ENCODE measurements at regions not wholly inside any gene's neighbourhood (a gene's known extent, or its start where the extent isn't known, plus 50 kb on each side); places are given as distances from the start of the nearest gene placed in this dataset.

GRCh38 chr9:89815061-89815902 lies 210.5 kb downstream of the GADD45G start:
- peak; percentile 40 for DNase-seq

GRCh38 chr9:89815903-89816573 lies 211.2 kb downstream of the GADD45G start:
- DNase-seq, result peak; percentile 52

DNA sequence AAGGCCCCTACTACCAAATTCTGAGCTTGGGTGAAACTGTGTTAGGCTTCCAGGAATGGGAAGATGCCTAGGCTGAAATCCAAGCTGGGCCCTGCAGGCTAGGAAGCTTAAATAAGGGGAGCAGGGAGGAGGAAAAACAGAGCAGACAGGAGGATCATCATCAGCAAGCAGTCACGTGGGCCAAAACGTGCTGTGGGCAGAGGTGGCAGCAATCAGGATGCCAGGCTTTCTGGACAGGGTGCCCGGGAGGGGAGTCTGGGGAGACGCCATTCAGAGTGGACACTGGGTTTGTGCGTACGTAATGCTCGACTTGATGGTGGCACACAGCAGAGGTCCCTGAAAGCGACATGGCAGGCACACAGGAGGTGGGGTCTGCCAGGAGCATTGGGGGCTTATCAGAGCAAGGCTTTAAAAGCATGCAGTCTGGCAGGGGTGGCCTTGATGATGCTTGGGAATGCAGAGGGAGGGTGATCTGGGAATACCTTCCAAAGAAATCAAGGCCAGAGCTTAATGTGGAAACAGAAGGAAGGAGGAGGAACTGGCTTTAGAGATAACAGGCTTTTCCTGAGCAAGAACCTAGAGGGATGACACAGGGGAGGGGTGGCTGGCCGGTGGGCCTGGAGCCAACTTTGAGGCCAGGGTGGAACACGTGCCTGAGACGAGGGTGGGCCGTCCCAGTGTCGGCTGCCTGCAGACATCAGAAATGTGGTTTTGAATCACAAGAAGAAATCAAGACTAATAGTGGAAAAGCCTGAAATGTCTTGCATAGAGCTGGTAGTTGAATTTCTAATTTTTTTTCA lies 212.5 kb downstream of the GADD45G start:
- DNase-seq, result no peak

DNA sequence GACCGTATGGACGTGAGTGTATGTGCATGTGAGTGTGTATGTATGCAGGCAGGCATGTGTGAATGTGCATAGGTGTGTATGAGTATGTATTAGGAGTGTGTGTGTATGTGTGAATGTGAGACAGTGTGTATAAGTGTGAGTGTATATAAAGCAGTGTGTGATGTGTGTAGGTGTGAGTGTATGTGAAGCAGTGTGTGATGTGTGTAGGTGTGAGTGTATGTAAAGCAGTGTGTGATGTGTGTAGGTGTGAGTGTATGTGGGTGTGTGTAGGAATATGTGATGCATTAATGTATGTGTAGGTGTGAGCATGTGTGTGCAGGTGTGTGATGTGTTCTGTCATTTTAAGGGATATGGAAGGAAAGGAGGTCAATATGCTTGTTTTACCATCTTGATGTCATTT lies 215.5 kb downstream of the GADD45G start:
- no peak for DNase-seq

- no peak for DNase-seq
These were observed 216.3 kb downstream of the GADD45G start for GRCh38 chr9:89821081-89821480.

DNA sequence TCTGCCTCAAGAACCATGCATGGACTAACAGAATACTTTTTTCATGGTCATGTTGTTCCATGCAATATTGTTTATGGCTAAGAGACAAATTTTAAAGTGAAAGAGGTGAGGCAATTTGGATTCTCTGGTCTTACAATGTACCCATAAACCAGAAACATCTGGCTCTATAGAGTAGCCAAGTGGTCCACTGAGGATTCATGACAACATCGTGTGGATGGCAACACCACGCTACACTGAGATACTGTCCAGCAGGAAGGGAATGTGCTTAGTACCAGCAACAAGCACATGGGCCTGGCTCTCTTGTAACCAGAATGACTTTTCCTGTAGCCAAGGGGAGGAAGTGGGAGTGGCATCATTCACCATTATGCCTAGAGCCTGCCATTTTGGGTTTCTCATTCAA lies 218.2 kb downstream of the GADD45G start:
- no peak for DNase-seq

- no peak for DNase-seq
These were observed 220.9 kb downstream of the GADD45G start for GRCh38 chr9:89825669-89826068.

DNA sequence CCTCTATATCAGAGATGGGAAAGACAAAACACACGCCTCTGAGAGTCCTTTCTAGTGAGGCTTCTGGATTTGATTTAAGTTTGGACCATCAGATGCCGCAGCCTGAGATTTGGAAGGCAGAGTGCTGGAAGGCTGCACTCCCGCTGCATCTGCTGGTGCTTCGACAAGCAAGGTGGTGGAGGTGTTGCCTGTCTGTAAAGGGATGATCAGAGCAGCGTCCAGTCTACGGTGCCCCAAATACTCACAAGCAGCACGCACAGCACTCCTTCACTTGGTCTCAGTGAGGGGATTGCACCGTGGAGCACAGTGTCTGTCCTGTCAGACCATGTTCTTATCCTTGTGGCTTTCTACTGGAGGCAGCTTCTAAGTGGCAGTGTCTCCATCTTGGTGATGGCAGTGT lies 221.4 kb downstream of the GADD45G start:
- peak; percentile 37 for DNase-seq

- no peak for DNase-seq
These were observed 224.5 kb downstream of the GADD45G start for GRCh38 chr9:89829346-89829745.

- DNase-seq, result peak; percentile 26
These were observed 230.9 kb downstream of the GADD45G start for GRCh38 chr9:89835666-89836065.

- DNase-seq, result peak; percentile 24
These were observed 232.5 kb downstream of the GADD45G start for GRCh38 chr9:89837162-89837933.

- DNase-seq, result peak; percentile 26
These were observed 233.1 kb downstream of the GADD45G start for GRCh38 chr9:89837934-89838310.

DNA sequence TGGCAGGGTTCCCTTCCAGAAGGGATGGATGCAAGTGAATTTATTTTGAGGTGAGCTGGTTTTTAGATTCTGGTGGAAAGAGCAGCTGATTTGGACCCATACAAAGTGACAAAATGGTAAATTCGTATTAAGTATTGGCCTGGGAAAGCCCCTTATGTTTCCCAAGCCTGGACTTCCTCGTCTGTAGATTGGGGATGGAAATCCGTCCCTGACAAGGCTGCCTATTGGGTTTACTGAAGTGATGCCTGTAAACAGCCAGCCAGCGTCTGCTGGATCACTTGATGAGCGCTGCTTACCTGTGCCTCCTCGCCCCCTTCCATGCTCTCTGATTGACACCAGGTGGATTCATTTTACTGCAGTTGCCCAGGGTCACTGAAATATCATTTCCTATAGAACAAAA lies 233.8 kb downstream of the GADD45G start:
- no peak for DNase-seq

DNA sequence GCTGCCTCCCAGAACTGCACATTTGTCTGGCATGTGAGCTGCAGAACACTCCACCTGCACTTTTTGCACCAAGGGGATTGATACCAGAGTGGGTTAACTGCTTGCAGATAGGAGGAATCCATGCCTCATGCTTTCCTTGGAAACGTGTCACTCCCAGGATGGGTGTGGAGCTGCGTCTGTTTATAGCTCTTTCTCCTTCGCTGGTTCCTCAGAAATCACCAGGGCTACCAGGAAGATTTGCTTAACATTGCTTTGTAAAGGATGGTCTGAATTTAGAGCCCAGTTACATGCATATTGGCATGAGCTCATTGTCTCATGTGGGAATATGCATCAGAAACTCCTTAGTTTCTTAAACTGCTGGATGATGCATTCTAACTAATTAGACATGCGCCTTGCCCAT lies 234.6 kb downstream of the GADD45G start:
- DNase-seq, result no peak

GRCh38 chr9:89839952-89840351 lies 235.1 kb downstream of the GADD45G start:
- peak; percentile 32 for DNase-seq

- DNase-seq, result peak; percentile 42
These were observed 236.6 kb downstream of the GADD45G start for GRCh38 chr9:89841456-89841855.

DNA sequence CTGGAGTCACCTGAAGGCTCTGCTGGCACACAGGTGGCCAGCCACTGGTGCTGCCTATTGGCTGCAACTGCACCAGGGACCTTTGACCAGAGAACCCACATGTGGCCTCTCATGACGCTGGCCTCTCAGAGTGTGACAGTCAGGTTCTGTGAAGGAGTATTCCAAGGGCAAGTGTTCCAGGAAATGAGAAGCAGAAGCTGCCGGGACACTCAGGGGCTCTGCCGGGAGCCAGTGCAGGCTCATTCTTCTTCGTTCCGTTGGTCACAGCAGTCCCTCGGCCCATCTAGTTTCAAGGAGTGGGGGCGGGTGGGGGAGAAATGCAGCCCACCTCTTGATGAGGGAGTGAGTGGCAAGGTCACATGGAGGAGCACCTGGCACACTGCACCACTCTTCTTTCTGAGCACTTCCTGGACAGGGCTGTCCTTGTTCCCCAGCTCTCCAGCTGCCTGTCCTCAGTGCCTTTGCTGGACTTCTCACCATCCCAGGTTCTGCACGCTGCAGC lies 237.5 kb downstream of the GADD45G start:
- peak; percentile 28 for DNase-seq

- DNase-seq, result no peak
These were observed 238.3 kb downstream of the GADD45G start for GRCh38 chr9:89843074-89843473.

DNA sequence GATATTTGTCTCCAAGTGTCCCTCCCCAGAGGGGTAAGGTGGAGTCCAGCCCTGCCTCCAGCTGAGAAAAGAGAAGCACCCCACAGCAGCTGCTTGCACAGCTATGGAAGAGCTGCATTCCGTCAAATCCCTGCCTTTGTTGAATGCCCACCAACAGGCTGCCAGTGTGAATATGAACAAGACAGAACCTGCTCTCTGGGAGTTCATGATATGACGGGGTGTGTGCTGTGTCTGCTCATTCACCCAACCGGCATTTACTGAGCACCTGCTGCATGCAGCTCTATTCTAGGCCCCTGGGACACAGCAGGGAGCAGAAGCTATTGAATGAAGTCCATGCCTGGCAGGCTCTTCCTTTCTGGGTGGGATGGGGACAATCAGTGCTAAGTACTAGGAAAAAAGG lies 238.8 kb downstream of the GADD45G start:
- no peak for DNase-seq

GRCh38 chr9:89844075-89844474 lies 239.3 kb downstream of the GADD45G start:
- DNase-seq, result peak; percentile 35

- peak; percentile 24 for DNase-seq
These were observed 239.7 kb downstream of the GADD45G start for GRCh38 chr9:89844535-89844934.

DNA sequence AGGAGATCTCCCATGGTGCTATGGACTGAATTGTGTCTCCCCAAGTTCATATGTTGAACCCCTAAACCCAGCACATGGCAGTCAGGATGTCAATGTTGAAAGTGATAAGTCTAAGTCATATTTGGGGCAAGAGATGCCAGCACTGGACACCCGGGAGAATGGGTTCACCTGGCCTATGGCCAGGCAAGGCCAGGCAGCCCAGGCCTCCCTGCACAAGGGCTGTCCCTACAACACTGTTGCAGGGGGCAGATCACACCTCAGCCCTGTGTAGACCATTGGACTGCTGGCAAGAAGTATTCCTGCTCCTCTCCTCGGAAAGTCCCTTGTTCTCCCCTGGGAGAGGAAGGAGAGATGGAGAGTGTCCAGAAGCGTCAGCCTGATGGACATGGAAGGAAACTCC lies 240.5 kb downstream of the GADD45G start:
- DNase-seq, result peak; percentile 51

GRCh38 chr9:89845862-89846261 lies 241.1 kb downstream of the GADD45G start:
- no peak for DNase-seq

Measured in activated CD8-positive, alpha-beta memory T cell treated with anti-CD3 and anti-CD28 coated beads for 24 hours (primary cell).